Brain microvascular endothelial cell (primary cell): ENCODE measurements at regions not wholly inside any gene's neighbourhood (a gene's known extent, or its start where the extent isn't known, plus 50 kb on each side); places are given as distances from the start of the nearest gene placed in this dataset.
"Not testable (repeated sequence)": the region's sequence is repeated elsewhere in the genome, so short reads cannot be mapped to it uniquely, and the experiment has no call there.

Experiments used
- DNase-seq: peaks from one replicate; pipeline ENCODE4 v3.0.0-alpha.2; 2020
- H3K27ac ChIP-seq: fragments of 250-450 bp; sonication (Bioruptor Pico); 2 replicates; pipeline ENCODE4 v1.5.1; 2020; ENCODE audit warnings: mild to moderate bottlenecking, moderate library complexity
- H3K27me3 ChIP-seq: fragments of 250-450 bp; sonication (Bioruptor Pico); replicated peaks from 2 replicates; pipeline ENCODE4 v1.5.1; 2020; ENCODE audit warnings: mild to moderate bottlenecking
- H3K36me3 ChIP-seq: fragments of 250-450 bp; sonication (Bioruptor Pico); replicated peaks from 2 replicates; pipeline ENCODE4 v1.5.1; 2020; ENCODE audit warnings: mild to moderate bottlenecking
- H3K4me3 ChIP-seq: 2 replicates; pipeline ENCODE4 v1.5.1; 2011; ENCODE audit warnings: low read depth, mild to moderate bottlenecking, control low read depth, low read length, moderate library complexity
- in situ Hi-C: cut with HindIII; loops from 2 replicates; pipeline ENCODE4 v1.10.0; 2017; ENCODE audit warnings: low sequenced_read_pairs, low pct_ligation_motif_present
- TF ChIP-seq, protein P1 (sequence below): IDR thresholded peaks from 2 replicates; pipeline ENCODE4 v1.5.1; 2011; ENCODE audit warnings: low read depth, mild to moderate bottlenecking, moderate library complexity, low read length, control low read depth, inconsistent platforms; ENCODE audit errors: missing control alignments

DNA sequence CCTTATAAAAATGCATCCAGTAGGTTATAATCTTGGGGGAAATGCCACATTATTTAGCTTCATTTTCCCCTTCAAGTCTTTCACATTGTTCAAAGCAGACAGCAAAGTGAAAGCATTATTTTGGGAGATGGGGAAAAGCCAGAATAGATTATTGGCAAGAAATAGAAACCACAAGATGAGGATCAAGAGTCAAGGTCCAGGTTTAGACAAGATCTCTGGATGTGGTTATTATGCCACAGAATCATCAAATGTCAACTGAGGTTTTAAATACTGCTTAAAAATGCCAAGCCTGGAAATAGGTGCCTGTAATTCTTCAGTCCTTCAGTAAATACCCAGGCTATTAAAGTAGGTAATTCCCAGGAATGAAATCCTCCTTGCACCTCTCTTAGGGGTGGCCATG lies 65.1 kb upstream of the ALOX12 start:
- Histone ChIP-seq H3K27me3 (no peaks in the 10 kb centered on the region), H3K4me3 (no peak overlapping the region), H3K36me3 (no peaks in the 10 kb centered on the region), H3K27ac (no peak overlapping the region)
- in situ Hi-C loops = no loop called here
- DNase-seq = no peak
- TF ChIP-seq, protein P1, sequence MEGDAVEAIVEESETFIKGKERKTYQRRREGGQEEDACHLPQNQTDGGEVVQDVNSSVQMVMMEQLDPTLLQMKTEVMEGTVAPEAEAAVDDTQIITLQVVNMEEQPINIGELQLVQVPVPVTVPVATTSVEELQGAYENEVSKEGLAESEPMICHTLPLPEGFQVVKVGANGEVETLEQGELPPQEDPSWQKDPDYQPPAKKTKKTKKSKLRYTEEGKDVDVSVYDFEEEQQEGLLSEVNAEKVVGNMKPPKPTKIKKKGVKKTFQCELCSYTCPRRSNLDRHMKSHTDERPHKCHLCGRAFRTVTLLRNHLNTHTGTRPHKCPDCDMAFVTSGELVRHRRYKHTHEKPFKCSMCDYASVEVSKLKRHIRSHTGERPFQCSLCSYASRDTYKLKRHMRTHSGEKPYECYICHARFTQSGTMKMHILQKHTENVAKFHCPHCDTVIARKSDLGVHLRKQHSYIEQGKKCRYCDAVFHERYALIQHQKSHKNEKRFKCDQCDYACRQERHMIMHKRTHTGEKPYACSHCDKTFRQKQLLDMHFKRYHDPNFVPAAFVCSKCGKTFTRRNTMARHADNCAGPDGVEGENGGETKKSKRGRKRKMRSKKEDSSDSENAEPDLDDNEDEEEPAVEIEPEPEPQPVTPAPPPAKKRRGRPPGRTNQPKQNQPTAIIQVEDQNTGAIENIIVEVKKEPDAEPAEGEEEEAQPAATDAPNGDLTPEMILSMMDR = no peak

DNA sequence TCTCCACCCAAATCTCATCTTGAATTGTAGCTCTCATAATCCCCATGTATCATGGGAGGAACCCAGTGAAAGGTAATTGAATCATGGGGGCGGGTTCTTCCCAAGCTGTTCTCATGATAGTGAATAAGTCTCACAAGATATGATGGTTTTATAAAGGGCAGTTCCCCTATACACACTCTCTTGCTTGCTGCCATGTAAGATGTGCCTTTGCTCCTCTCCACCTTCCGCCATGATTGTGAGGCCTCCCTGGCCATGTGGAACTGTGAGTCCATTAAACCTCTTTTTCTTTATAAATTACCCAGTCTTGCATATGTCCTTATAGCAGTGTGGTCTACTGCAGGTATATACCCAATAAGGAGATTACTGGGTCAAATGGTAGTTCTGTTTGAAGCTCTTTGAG lies 61.3 kb upstream of the ALOX12 start:
- H3K27ac ChIP-seq, H3K4me3 ChIP-seq, DNase-seq, in situ Hi-C loops, H3K27me3 ChIP-seq, H3K36me3 ChIP-seq: not testable (repeated sequence)

DNA sequence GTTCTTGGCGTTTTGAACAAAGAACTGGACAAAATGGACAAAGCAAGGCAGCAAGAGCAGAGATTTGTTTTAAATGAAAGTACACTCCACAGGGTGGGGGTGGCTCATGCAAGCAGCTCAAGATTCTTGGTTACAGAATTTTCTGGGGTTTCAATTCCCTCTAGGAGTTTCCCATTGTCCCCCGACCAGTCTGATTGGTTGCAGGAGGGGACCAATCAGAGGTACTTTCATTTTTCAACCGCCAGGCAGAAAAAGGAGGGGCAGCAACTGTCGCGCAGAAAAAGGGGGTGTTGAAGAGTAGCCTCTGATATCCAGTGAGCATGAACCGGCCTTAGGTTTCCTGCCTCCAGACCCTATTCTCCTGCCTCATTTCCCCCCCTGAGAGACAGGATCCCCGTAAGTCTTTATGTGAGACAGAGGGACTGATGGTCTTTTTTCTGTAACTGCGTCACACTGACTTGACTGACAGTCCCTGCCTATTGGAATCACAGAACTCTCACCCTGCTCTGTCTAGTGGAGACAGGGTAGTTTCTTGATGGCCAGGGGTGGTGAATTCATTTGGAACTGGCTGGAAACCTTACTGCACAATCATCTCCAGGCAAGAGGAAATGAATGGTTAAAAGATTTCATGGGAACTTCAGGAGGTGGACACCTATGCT lies 59.4 kb upstream of the ALOX12 start:
- TF ChIP-seq, protein P1 = no peak
- peak overlapping the region; percentile 37 for H3K4me3 ChIP-seq
- H3K27ac ChIP-seq = no peak overlapping the region
- H3K36me3 ChIP-seq = no peaks in the 10 kb centered on the region
- in situ Hi-C loops = no loop called here
- DNase-seq = no peak
- no peaks in the 10 kb centered on the region for H3K27me3 ChIP-seq

GRCh38 chr17:6938637-6939036 lies 57.2 kb upstream of the ALOX12 start:
- H3K27ac ChIP-seq = no peak overlapping the region
- no peak overlapping the region for H3K4me3 ChIP-seq
- H3K36me3 ChIP-seq = no peaks in the 10 kb centered on the region
- H3K27me3 ChIP-seq = no peaks in the 10 kb centered on the region
- in situ Hi-C loops = no loop called here
- TF ChIP-seq, protein P1 = no peak
- DNase-seq = no peak

GRCh38 chr17:6940186-6940649 lies 55.6 kb upstream of the ALOX12 start:
- H3K4me3 ChIP-seq = no peak overlapping the region
- H3K27me3 ChIP-seq = no peaks in the 10 kb centered on the region
- H3K27ac ChIP-seq = no peak overlapping the region
- TF ChIP-seq, protein P1 = no peak
- in situ Hi-C loops = no loop called here
- no peaks in the 10 kb centered on the region for H3K36me3 ChIP-seq
- no peak for DNase-seq

DNA sequence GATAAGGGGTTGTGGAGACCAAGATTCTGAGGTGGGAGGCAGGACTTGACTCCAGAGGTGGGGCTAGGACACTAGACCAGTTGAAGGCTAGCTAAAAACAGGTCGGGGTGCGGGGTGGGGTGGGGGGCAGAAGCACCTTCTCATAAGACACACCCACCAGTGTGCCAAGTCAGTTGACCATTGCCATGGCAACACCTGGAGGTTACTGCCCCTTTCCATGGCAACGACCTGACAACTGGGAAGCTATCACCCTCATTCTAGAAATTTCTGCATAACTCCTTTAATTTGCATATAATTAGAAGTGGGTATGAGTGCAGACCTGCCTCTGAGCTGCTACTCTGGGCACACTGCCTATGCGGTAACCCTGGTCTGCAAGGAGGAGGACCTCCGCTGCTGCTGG lies 53.9 kb upstream of the ALOX12 start:
- DNase-seq = no peak
- Histone ChIP-seq H3K27ac (no peak overlapping the region), H3K27me3 (no peaks in the 10 kb centered on the region), H3K36me3 (no peaks in the 10 kb centered on the region), H3K4me3 (no peak overlapping the region)
- TF ChIP-seq, protein P1 = no peak
- in situ Hi-C loops = no loop called here
